ENCODE measurements at regions not wholly inside any gene's neighbourhood (a gene's known extent, or its start where the extent isn't known, plus 50 kb on each side); places are given as distances from the start of the nearest gene placed in this dataset.

DNA sequence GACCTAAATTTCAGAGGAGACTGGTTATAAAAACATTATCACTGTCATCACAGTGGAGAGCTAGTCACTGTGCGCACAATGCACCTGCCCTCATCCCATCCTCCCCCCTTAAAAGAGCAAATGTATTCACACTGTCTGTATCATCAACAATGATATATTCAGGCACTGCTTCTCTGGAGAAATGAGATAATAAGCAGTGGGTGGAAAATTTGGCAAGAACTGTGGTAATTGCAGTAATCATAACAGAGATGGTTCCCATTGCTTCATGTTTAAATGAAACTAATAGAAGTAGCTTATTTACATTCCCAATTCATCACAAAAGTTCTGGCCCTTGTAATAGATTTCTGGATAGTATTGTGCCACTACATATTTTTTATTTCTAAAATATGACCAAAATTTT lies 867.4 kb upstream of the ADGRL2 start:
- TF ChIP-seq, protein P1, sequence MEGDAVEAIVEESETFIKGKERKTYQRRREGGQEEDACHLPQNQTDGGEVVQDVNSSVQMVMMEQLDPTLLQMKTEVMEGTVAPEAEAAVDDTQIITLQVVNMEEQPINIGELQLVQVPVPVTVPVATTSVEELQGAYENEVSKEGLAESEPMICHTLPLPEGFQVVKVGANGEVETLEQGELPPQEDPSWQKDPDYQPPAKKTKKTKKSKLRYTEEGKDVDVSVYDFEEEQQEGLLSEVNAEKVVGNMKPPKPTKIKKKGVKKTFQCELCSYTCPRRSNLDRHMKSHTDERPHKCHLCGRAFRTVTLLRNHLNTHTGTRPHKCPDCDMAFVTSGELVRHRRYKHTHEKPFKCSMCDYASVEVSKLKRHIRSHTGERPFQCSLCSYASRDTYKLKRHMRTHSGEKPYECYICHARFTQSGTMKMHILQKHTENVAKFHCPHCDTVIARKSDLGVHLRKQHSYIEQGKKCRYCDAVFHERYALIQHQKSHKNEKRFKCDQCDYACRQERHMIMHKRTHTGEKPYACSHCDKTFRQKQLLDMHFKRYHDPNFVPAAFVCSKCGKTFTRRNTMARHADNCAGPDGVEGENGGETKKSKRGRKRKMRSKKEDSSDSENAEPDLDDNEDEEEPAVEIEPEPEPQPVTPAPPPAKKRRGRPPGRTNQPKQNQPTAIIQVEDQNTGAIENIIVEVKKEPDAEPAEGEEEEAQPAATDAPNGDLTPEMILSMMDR (conservative IDR thresholded peaks at IDR 0.05), result no peak

DNA sequence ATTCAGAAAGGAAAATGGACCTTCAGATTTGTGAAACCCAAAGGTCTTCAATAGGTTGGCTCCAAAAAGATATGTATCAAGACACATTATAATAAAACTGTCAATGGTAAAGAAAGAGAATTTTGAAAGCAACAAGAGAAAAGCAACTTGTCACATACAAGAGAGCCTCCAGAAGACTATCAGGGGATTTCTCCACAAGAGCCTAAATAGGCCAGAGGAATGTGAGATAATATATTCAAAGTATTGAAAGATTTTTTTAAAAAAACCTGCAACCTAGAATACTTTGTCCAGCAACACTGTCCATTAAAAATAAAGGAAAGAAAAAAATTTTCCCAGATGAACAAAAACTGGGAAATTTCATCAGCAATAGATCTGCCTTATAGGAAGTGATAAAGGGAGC lies 869.6 kb upstream of the ADGRL2 start:
- no peak overlapping the region for H3K27ac ChIP-seq
- TF ChIP-seq, protein P1 (conservative IDR thresholded peaks at IDR 0.05), result no peak

More for the DNA sequence above, 867.4 kb upstream of the ADGRL2 start:
- H3K27ac ChIP-seq, result no peak overlapping the region

DNA sequence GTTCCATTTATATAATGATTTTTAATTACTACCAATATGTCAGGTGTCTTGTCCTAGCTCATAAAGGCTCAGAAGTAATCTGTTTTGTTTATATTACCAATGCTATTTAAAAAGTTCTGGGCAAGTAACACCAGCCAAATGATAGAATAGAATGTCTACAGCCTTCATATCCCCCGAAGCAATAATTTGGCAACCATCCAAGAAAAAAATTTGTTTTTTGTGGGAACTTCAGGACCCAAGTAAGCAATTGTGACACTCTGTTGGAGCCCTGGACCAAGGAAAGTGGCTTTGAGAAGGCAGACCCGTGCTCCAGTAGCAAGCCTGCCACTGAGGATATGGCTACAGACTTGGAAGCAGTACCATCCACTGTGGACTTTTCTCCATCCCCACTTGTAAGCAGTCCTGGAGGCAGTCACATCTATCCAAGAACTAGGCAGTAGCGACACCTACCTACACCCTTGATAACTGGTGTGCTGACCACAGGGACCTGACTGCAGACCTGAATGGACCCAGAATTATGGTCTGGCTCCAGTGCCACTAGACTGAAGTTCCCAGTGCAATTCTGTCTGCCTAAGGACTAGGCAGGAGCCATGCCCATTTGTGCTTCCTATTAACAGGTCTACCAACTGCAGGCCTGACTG lies 870.7 kb upstream of the ADGRL2 start:
- H3K27ac ChIP-seq, result no peak overlapping the region
- TF ChIP-seq, protein P1 (conservative IDR thresholded peaks at IDR 0.05), result no peak

DNA sequence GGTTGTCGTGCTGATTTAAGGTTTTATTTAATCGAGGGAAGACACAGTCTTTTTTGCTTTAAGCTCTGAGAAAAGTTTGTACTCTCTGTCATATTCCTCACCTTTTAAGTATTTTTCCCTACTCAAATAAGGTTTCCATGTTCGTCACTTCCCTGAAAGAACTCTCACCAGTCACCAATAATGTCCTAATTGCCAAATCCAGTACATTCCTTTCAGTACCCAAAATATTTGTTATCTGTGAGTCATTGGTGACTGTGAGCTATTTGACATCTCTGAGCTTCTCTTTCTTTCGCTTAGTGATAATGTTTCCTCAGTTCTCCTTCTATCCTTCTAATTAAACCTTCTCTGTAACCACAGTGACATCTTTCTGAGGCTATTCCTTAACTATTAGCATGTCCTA lies 874.2 kb upstream of the ADGRL2 start:
- TF ChIP-seq, protein P1 (conservative IDR thresholded peaks at IDR 0.05), result no peak
- no peak overlapping the region for H3K27ac ChIP-seq

DNA sequence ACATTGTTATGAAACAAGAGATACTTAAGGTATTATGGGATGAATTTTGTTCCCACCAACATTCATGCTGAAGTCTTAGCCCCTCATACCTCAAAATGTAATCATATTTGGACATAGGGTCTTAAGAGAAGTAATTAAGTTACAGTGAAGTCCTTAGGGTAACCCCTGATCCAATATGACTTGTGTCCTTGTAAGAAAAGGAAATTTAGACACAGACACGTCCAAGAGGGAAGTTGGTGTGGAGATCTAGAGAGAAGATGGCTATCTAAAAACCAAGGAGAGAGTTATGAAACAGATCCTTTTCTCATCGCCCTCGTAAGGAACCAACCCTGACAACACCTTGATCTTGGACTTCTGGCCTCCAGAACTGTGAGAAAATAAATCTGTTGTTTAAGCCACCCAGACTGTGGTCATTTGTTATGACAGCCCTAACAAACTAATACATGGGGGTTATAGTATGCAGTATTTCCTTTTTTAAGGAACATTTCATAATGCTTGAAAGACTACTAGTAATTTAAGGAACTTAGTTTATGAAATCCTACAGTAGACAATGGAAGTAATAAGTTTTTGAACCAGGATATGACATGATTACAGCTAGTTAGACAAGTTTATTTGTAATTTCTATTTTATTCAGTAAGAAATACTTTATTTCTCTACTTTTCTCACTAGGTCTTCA lies 875.5 kb upstream of the ADGRL2 start:
- H3K27ac ChIP-seq, result no peak overlapping the region
- TF ChIP-seq, protein P1 (conservative IDR thresholded peaks at IDR 0.05), result no peak

DNA sequence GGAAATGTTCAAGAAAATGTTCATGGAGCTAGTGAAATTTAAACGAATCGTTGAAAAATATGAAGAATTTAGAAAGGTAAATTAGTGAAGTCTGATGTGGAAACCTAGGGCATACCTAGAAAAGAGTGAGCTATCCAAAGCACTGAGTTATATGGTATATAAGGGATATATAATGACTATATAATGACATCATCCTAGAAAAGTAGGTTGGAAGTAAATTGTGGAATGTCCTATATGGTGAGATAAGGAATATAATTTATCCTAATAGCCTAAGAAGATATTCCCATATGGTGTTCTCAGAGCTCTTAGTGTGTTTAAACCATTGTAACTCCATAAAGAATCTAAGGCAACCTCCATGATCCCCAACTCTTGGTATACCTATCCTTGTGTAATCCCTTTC lies 876.4 kb upstream of the ADGRL2 start:
- TF ChIP-seq, protein P1 (conservative IDR thresholded peaks at IDR 0.05), result no peak
- H3K27ac ChIP-seq, result no peak overlapping the region

DNA sequence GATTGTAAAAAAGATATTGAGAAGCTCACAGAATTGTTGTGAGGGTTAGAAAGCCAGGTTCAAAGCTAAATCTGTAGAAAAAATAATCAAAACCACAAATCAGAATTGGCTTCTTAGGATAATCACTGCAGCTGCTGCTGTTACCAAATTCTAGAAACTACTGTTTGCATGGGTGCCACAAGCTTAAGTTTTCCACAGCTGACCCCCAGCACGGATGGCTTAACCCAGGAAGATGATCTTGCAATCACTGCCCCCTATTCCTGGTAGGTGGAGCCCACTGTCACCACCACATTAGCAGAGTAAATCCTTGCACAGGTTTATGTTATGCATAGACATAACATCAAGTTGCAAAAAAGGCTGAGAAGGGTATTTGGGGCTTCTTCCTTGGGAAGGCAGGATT lies 877.8 kb upstream of the ADGRL2 start:
- TF ChIP-seq, protein P1 (conservative IDR thresholded peaks at IDR 0.05), result no peak
- no peak overlapping the region for H3K27ac ChIP-seq
